Endodermal cell (in vitro differentiated cells): ENCODE measurements at regions not wholly inside any gene's neighbourhood (a gene's known extent, or its start where the extent isn't known, plus 50 kb on each side); places are given as distances from the start of the nearest gene placed in this dataset.

ENCODE experiments used
- DNase-seq: peaks from one replicate; pipeline ENCODE4 v3.0.0-alpha.2; 2017
- H3K27ac ChIP-seq: 2 replicates; pipeline ENCODE4 v1.5.1; 2013; ENCODE audit warnings: mild to moderate bottlenecking, low read depth, low read length, moderate library complexity
- H3K27me3 ChIP-seq: 2 replicates; pipeline ENCODE4 v1.6.1; 2013; ENCODE audit warnings: mild to moderate bottlenecking, low read length, moderate library complexity; ENCODE audit not compliant: insufficient read depth, control insufficient read depth, poor library complexity, severe bottlenecking
- H3K36me3 ChIP-seq: 2 replicates; pipeline ENCODE4 v1.7.0; 2013; ENCODE audit warnings: mild to moderate bottlenecking, low read length, moderate library complexity; ENCODE audit not compliant: control insufficient read depth, insufficient read depth
- H3K4me1 ChIP-seq: one replicate; pipeline ENCODE4 v1.7.0; 2013; ENCODE audit warnings: low read length; ENCODE audit not compliant: control insufficient read depth, insufficient read depth
- H3K4me3 ChIP-seq: 2 replicates; pipeline ENCODE4 v1.5.1; 2013; ENCODE audit warnings: mild to moderate bottlenecking, low read length, moderate library complexity
- H3K9ac ChIP-seq: 2 replicates; pipeline ENCODE4 v1.6.1; 2013; ENCODE audit warnings: mild to moderate bottlenecking, low read length, moderate library complexity; ENCODE audit not compliant: poor library complexity, severe bottlenecking; ENCODE audit errors: extremely low read depth
- H3K9me3 ChIP-seq: 2 replicates; pipeline ENCODE4 v1.6.1; 2013; ENCODE audit warnings: mild to moderate bottlenecking, low read length, moderate library complexity; ENCODE audit not compliant: control insufficient read depth
- H3K27ac Mint-ChIP-seq: 2 replicates; pipeline ENCODE4 v1.8.0; 2020; ENCODE audit warnings: mixed read lengths
- H3K27me3 Mint-ChIP-seq: 2 replicates; pipeline ENCODE4 v1.8.0; 2021; ENCODE audit warnings: mild to moderate bottlenecking, mixed read lengths; ENCODE audit not compliant: insufficient read depth
- H3K36me3 Mint-ChIP-seq: 2 replicates; pipeline ENCODE4 v1.8.0; 2020; ENCODE audit warnings: low read depth, mixed read lengths
- H3K4me1 Mint-ChIP-seq: 2 replicates; pipeline ENCODE4 v1.8.0; 2020; ENCODE audit warnings: mixed read lengths
- H3K4me3 Mint-ChIP-seq: 2 replicates; pipeline ENCODE4 v1.8.0; 2020; ENCODE audit warnings: mild to moderate bottlenecking, moderate library complexity, mixed read lengths
- H3K9me3 Mint-ChIP-seq: 2 replicates; pipeline ENCODE4 v1.8.0; 2020; ENCODE audit warnings: mild to moderate bottlenecking, mixed read lengths
- CTCF ChIP-seq: fragments of 200-600 bp; sonication (generic); conservative IDR thresholded peaks from 2 replicates; pipeline ENCODE4 v1.5.0; 2021; ENCODE audit warnings: antibody characterized with exemption, mild to moderate bottlenecking
- WGBS, 2 experiments: methylation state at CpG; one replicate each; pipeline versions ENCODE4 v1.1.5 to v1.1.7; 2013; ENCODE audit warnings: missing lambda C conversion rate in 2 of 2, mixed read lengths in 1 of 2; ENCODE audit not compliant: insufficient coverage in 1 of 2, insufficient read length in 1 of 2; 5-methylcytosine and 5-hydroxymethylcytosine counted together

GRCh38 chr4:125070861-125071260 lies 243.9 kb upstream of the FAT4 start:
- Histone ChIP-seq H3K9ac (no peak overlapping the region), H3K9me3 (no peaks in the 10 kb centered on the region), H3K27me3 (no peaks in the 10 kb centered on the region), H3K4me1 (no peaks in the 10 kb centered on the region), H3K36me3 (no peaks in the 10 kb centered on the region), H3K4me3 (no peak overlapping the region), H3K27ac (no peak overlapping the region)
- Mint-ChIP-seq H3K36me3 (no peaks in the 10 kb centered on the region), H3K9me3 (no peaks in the 10 kb centered on the region), H3K27me3 (no peaks in the 10 kb centered on the region), H3K4me3 (no peak overlapping the region), H3K4me1 (peaks cover 13% of the 10 kb centered on the region), H3K27ac (no peak overlapping the region)
- TF ChIP-seq CTCF, result peak; percentile 54
- peak; percentile 66 for DNase-seq

- Histone ChIP-seq H3K4me1 (no peaks in the 10 kb centered on the region), H3K36me3 (no peaks in the 10 kb centered on the region), H3K9ac (no peak overlapping the region), H3K27me3 (no peaks in the 10 kb centered on the region), H3K4me3 (no peak overlapping the region), H3K27ac (no peak overlapping the region), H3K9me3 (no peaks in the 10 kb centered on the region)
- Mint-ChIP-seq H3K9me3 (no peaks in the 10 kb centered on the region), H3K36me3 (no peaks in the 10 kb centered on the region), H3K27me3 (no peaks in the 10 kb centered on the region), H3K27ac (no peak overlapping the region), H3K4me1 (peaks cover 3% of the 10 kb centered on the region), H3K4me3 (no peak overlapping the region)
- DNase-seq, result no peak
- TF ChIP-seq CTCF, result no peak
- WGBS, 2 experiments, result 86 to 92% methylated on average over 1 to 7 of the region's 7 CpGs
Measured at GRCh38 chr4:125062115-125063050, 252.4 kb upstream of the FAT4 start.

GRCh38 chr4:125060376-125060775 lies 254.4 kb upstream of the FAT4 start:
- Histone ChIP-seq H3K4me1 (no peaks in the 10 kb centered on the region), H3K9ac (no peak overlapping the region), H3K9me3 (no peaks in the 10 kb centered on the region), H3K27ac (no peak overlapping the region), H3K4me3 (no peak overlapping the region), H3K36me3 (no peaks in the 10 kb centered on the region), H3K27me3 (no peaks in the 10 kb centered on the region)
- Mint-ChIP-seq H3K4me1 (peaks cover 3% of the 10 kb centered on the region), H3K27me3 (no peaks in the 10 kb centered on the region), H3K27ac (no peak overlapping the region), H3K4me3 (no peak overlapping the region), H3K9me3 (no peaks in the 10 kb centered on the region), H3K36me3 (no peaks in the 10 kb centered on the region)
- 83 to 100% methylated on average over 1 to 2 of the region's 2 CpGs for WGBS, 2 experiments
- no peak for TF ChIP-seq CTCF
- no peak for DNase-seq
